Kidney epithelial cell (primary cell): ENCODE measurements at regions not wholly inside any gene's neighbourhood (a gene's known extent, or its start where the extent isn't known, plus 50 kb on each side); places are given as distances from the start of the nearest gene placed in this dataset.

Source experiments
- DNase-seq: peaks from one replicate; pipeline ENCODE4 v3.0.0-alpha.2; 2010; ENCODE audit warnings: low read depth
- H3K27me3 ChIP-seq: 2 replicates; pipeline ENCODE4 v1.6.0; 2011; ENCODE audit warnings: low read length; ENCODE audit not compliant: control insufficient read depth, insufficient read depth
- H3K36me3 ChIP-seq: 2 replicates; pipeline ENCODE4 v1.5.1; 2011; ENCODE audit warnings: low read length; ENCODE audit not compliant: control insufficient read depth, insufficient read depth
- H3K4me3 ChIP-seq: 2 replicates; pipeline ENCODE4 v1.5.1; 2011; ENCODE audit warnings: low read depth, mild to moderate bottlenecking, control low read depth, low read length
- TF ChIP-seq, protein P1 (sequence below): IDR thresholded peaks from 2 replicates; pipeline ENCODE4 v1.5.1; 2011; ENCODE audit warnings: mild to moderate bottlenecking, moderate library complexity, low read length, control low read depth, inconsistent platforms; ENCODE audit not compliant: insufficient read depth, poor library complexity, severe bottlenecking

DNA sequence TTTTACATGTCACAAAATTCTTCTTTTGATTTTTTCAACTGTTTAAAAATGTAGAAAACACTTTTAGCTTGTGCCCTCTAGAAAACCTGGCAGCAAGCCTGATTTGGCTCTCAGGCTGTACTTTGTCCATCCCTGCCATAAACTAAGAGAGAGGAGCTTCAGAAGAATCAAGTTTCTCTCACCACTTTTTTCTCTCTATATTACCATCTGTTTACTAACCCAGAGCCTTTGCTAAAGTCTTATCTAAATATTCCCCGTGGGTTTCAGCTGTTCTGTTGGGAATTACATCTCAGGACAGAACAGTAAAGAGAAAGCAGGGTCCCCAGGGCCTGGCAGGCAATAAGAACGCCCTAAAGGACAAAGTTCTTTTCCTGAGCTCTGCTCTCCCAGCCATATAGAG is 409.1 kb upstream of the CRIM1 start:
- H3K36me3 ChIP-seq: no peaks in the 10 kb centered on the region
- no peak for DNase-seq
- H3K27me3 ChIP-seq: no peaks in the 10 kb centered on the region
- TF ChIP-seq, protein P1, sequence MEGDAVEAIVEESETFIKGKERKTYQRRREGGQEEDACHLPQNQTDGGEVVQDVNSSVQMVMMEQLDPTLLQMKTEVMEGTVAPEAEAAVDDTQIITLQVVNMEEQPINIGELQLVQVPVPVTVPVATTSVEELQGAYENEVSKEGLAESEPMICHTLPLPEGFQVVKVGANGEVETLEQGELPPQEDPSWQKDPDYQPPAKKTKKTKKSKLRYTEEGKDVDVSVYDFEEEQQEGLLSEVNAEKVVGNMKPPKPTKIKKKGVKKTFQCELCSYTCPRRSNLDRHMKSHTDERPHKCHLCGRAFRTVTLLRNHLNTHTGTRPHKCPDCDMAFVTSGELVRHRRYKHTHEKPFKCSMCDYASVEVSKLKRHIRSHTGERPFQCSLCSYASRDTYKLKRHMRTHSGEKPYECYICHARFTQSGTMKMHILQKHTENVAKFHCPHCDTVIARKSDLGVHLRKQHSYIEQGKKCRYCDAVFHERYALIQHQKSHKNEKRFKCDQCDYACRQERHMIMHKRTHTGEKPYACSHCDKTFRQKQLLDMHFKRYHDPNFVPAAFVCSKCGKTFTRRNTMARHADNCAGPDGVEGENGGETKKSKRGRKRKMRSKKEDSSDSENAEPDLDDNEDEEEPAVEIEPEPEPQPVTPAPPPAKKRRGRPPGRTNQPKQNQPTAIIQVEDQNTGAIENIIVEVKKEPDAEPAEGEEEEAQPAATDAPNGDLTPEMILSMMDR: no peak
- no peak overlapping the region for H3K4me3 ChIP-seq

DNA sequence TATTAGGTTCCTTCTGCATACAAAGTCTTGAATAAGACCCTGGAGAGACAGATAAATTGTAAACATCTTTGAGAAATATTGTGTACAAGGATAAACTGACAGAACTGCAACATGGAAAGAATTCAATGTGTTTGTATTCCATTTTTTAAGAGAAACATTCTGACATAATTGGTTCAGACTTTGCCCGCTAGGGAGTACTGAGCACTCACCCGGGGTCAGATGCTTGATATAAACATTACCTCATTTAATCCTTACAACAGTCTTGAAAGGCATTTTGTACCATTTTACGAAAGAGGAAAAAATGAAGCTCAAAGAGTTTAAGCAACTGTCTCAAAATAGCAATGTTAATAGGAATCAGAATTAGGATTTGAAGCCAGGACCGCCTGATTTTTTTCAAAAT is 416.7 kb upstream of the CRIM1 start:
- DNase-seq: no peak
- TF ChIP-seq, protein P1: no peak
- Histone ChIP-seq H3K27me3 (no peaks in the 10 kb centered on the region), H3K36me3 (no peaks in the 10 kb centered on the region), H3K4me3 (no peak overlapping the region)

DNA sequence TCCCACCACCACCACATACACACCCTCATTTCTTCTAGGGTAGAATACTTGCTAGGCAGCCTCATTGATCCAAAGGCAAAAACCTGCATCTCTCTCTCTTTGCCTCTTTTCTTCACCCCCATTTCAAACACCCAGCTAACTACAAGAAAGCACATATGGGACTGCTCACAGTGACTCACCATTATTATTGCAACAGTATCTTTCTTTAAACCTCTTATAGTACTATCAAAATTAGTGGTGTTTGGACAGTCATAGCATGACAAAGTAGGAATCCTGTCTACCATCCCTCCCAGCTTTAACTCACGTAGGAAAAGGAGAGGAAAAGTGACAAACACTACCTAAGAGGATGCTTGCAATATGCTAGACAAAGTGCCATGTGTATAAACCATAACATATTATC is 422.5 kb upstream of the CRIM1 start:
- DNase-seq: no peak
- TF ChIP-seq, protein P1: no peak
- H3K4me3 ChIP-seq: no peak overlapping the region
- no peaks in the 10 kb centered on the region for H3K27me3 ChIP-seq
- no peaks in the 10 kb centered on the region for H3K36me3 ChIP-seq

DNA sequence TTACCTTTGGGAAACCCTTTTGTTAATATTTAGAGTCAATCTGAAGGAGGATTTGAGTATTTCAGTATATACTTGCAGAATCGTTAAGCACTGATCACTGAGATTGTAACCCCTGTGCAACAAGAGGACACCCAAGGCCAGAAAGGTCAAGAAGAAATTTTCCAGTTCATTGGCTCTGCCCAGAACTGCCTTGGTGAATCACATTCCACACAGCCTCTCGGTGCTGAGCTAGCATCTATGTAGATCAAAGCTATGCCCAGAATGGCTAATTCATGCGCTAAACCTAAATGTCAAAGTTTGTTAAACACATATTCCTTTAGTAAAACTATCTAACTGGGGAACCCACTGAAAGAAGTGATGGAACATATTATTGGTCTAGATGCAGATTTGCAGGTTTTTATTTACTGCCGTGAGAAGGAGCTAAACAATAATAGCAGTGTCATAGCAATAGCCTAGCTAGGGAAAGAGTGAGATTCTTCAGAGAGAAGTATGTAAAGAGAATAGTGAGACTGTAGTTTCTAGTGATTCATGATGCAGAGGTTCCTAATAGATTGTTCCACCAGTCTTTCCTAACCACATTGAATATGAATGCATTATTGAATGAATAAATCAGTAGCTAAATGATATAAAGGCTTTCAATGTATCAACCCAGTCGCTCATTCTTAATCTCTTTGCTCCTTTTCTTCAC is 423.2 kb upstream of the CRIM1 start:
- no peak for DNase-seq
- H3K4me3 ChIP-seq: no peak overlapping the region

DNA sequence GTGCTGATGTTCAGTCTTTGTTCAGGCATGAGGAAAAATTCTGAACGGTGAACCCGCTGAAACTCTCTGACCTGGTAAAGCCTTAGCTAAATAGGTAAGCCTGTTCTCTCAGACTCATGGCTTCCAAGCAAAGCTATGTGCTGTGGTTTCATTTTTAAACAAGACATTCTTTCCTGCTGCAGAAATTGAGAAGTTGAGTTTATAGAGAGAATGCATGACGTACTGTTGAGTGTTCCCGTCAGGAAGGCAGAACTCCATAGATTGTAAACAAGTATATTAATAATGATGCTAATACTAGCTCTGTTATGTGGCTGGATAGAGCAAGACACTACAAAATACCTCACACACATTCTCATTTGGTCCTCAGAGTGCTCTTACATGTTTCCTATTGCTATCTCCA is 424.0 kb upstream of the CRIM1 start:
- H3K36me3 ChIP-seq: no peaks in the 10 kb centered on the region
- H3K27me3 ChIP-seq: no peaks in the 10 kb centered on the region
- DNase-seq: no peak
- no peak overlapping the region for H3K4me3 ChIP-seq
- TF ChIP-seq, protein P1: no peak

More for the DNA sequence above, 423.2 kb upstream of the CRIM1 start:
- Histone ChIP-seq H3K27me3 (no peaks in the 10 kb centered on the region), H3K36me3 (no peaks in the 10 kb centered on the region)
- TF ChIP-seq, protein P1: no peak

DNA sequence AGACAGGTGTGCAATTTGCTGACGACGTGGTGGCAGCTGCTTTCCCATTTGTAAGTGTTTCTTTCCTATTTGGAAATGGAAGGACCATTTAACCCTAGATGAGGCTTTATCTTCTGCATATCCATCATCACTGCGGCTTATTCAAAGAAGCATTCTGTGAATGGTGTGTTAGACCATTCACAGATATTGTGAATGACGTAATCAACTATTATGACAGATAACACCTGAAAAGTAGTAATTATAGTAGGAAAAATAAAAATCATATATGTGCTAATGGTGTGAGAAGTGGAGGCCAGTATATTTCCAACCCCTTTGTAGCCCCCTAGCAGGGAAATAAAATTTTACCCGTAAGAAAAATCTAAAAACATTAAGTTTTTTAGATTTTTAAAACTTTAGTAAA is 424.5 kb upstream of the CRIM1 start:
- H3K4me3 ChIP-seq: no peak overlapping the region
- TF ChIP-seq, protein P1: no peak
- DNase-seq: no peak
- H3K27me3 ChIP-seq: no peaks in the 10 kb centered on the region
- H3K36me3 ChIP-seq: no peaks in the 10 kb centered on the region
